WTC11 (cell line): ENCODE measurements at regions not wholly inside any gene's neighbourhood (a gene's known extent, or its start where the extent isn't known, plus 50 kb on each side); places are given as distances from the start of the nearest gene placed in this dataset.

Source experiments
- CTCF ChIP-seq: fragments of 200-600 bp; IDR thresholded peaks from 2 replicates; pipeline ENCODE4 v1.8.0; 2022; ENCODE audit warnings: antibody characterized with exemption
- IRF2 ChIP-seq: sonication (generic); formaldehyde crosslinking; IDR thresholded peaks from 2 replicates; pipeline ENCODE4 v1.8.0; 2022; ENCODE audit warnings: low read depth, missing genetic modification reagents, borderline replicate concordance
- SP1 ChIP-seq: sonication (generic); formaldehyde crosslinking; conservative IDR thresholded peaks from 2 replicates; pipeline ENCODE4 v1.8.1; 2022; ENCODE audit warnings: missing genetic modification reagents
- USF2 ChIP-seq: sonication (generic); formaldehyde crosslinking; IDR thresholded peaks from 2 replicates; pipeline ENCODE4 v1.8.1; 2023; ENCODE audit warnings: mild to moderate bottlenecking, missing genetic modification reagents, moderate library complexity

GRCh38 chr2:863732-864450 lies 86.8 kb upstream of the SNTG2 start:
- TF ChIP-seq SP1 (CRISPR knock-in tag) (no peak), CTCF (no peak), USF2 (CRISPR knock-in tag) (no peak), IRF2 (CRISPR knock-in tag) (no peak)
